Omental fat pad (tissue), 3 donors: ENCODE measurements at regions not wholly inside any gene's neighbourhood (a gene's known extent, or its start where the extent isn't known, plus 50 kb on each side); places are given as distances from the start of the nearest gene placed in this dataset.

Source experiments
- ATAC-seq: fragments of 150-250 bp; one replicate; pipeline ENCODE4 v1.9.1; 2016; ENCODE audit warnings: mild to moderate bottlenecking, moderate library complexity; ENCODE audit not compliant: low FRiP score
- DNase-seq: peaks from one replicate; pipeline ENCODE4 v3.0.0-alpha.2; 2019; ENCODE audit warnings: low spot score
- CTCF ChIP-seq, 3 donors: fragments of 450-650 bp; IDR thresholded peaks; one replicate each; pipeline ENCODE4 v1.5.1; 2016 to 2017; ENCODE audit warnings: antibody characterized with exemption in 3 of 3, mild to moderate bottlenecking in 3 of 3, moderate library complexity in 2 of 3

- no peak for ATAC-seq
- DNase-seq, result no peak
- no peak for TF ChIP-seq CTCF (IDR thresholded peaks at IDR 0.05)
These were observed 117.0 kb upstream of the IRX3 start for GRCh38 chr16:54403580-54403979.

- TF ChIP-seq CTCF (IDR thresholded peaks at IDR 0.05), result no peak
- no peak for DNase-seq
- no peak for ATAC-seq
These were observed 116.3 kb upstream of the IRX3 start for GRCh38 chr16:54402873-54403272.

GRCh38 chr16:54402270-54402669 lies 115.7 kb upstream of the IRX3 start:
- no peak for TF ChIP-seq CTCF (IDR thresholded peaks at IDR 0.05)
- no peak for ATAC-seq
- DNase-seq, result no peak

- TF ChIP-seq CTCF (IDR thresholded peaks at IDR 0.05), result no peak
- DNase-seq (no peak), ATAC-seq (no peak)
These were observed 113.7 kb upstream of the IRX3 start for GRCh38 chr16:54400261-54400660.

- DNase-seq, result no peak
- ATAC-seq, result no peak
- no peak for TF ChIP-seq CTCF (IDR thresholded peaks at IDR 0.05)
These were observed 112.4 kb upstream of the IRX3 start for GRCh38 chr16:54398986-54399385.

GRCh38 chr16:54397838-54398237 lies 111.3 kb upstream of the IRX3 start:
- DNase-seq (no peak), ATAC-seq (no peak)
- TF ChIP-seq CTCF (IDR thresholded peaks at IDR 0.05), result no peak

GRCh38 chr16:54397190-54397835 lies 110.7 kb upstream of the IRX3 start:
- no peak for ATAC-seq
- DNase-seq, result no peak
- no peak for TF ChIP-seq CTCF (IDR thresholded peaks at IDR 0.05)
